NCI-H524 (cell line): ENCODE measurements at regions not wholly inside any gene's neighbourhood (a gene's known extent, or its start where the extent isn't known, plus 50 kb on each side); places are given as distances from the start of the nearest gene placed in this dataset.

Experiments used
- DNase-seq, 2 experiments: peaks; one replicate each; lab custom pipeline; 2025; lab: John Stamatoyannopoulos, UW

DNA sequence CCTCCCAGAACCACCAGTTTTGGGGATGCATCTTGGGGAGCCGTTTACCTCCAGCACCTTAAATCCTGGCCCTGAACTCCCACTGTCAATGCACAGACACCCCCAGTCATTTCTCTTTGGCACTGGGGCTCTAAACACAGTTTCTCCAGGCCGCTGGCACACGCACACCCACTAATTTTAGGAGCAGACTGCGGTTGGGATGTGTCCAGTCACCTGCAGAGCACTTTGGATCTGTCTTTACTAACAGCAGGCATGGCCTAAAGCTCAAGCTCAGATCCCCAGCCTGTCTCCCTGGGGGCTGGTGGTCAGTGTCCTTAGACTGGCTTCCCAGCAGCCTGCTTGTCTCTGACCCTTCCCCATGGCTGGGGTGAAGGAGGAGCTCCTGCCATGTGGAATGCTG lies 49.9 kb downstream of the SYNE3 start:
- DNase-seq = no peak

DNA sequence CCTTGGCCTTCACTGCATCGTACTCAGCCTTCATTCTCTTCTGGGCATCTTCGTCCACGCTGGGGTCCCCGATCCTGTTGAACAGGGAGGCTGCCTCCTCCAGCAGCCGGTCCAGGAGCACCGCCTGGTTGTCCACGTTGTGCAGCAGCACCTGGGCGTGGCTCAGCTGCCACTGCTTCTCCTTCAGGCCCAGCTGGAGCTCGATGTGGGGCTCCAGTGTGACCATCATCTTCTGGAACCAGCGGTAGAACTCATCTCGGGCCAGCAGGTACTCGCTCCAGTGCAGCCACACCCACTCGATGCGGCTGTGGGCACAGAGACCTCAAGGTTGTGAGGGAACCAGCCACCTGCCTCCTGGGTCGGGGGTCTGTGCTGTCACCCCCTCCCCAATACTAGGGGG lies 50.5 kb downstream of the SYNE3 start:
- no peak for DNase-seq

DNA sequence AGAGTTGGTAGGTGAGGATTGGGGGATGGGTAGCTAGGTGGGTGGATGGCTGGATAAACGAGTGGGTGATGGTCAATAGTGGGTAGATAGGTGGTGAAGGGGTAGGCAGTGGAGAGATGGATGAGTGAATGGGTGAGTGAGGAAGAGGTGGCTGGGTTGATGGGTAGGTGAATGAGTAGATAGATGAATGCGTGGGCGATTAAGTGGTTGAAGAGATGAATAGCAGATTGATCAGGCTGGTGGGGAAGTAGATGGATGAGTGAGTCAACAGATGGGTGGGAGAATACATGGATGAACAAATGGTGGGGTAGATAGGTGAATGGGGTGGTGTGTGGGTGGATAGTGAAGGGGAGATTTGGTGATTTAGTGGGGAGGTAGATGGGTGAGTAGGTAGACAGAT lies 51.1 kb downstream of the SYNE3 start:
- DNase-seq = no peak

GRCh38 chr14:95464514-95464913 lies 51.9 kb downstream of the SYNE3 start:
- DNase-seq = no peak

- DNase-seq = no peak
Measured at GRCh38 chr14:95464103-95464502, 52.3 kb downstream of the SYNE3 start.

DNA sequence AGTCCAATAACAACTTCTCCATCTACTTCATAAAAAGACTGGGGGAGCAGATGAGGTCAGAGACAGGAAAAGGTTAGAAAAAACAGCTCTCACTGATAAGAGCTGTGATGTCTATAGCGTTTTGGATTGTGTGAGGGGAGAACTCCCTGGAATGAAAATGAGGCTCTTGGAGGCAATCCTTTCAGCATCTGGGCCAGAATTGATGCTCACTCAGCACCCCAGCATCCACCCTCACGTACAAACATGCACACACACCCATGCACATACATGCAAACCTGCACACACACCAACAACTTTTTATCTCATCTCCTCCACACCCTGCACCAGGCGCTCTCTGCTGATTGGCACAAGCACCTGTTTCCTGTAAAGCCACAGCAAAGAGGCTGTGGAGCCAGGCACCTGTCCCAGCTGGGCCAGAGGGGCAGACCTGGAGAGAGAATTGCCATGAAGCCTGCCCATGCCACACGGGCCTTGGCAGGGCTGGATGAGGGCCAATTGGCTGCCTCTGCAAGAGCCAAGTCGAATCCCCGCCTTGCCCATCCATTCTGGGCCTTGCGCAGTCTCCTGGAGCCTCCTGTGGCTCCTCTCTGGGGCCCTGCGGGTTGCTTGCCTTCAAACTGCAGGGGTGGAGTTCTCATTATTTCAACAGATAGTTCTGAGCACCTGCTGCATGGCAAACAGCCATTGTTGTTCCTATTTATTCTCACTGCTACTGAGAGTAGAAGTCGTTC lies 53.1 kb downstream of the SYNE3 start:
- no peak for DNase-seq

DNA sequence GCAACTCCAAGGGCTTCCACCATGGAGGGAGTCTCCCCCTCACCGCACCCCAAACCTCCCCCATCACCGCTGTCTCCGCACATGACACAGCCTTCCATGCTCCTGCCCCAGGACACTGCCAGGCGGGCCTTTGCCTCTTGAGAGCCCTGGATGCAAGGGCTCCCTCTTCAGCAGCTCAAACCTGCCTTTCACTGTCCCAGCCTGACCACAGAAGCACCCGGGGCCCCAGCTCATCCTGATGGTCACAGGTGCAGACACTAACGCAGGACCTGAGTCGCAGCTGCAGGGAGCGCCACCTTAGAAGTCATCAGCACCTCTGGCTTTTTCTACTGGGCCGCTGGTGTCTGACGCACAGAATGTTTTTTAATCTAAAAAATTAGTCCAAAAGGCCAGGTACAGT lies 54.0 kb downstream of the SYNE3 start:
- DNase-seq = no peak

DNA sequence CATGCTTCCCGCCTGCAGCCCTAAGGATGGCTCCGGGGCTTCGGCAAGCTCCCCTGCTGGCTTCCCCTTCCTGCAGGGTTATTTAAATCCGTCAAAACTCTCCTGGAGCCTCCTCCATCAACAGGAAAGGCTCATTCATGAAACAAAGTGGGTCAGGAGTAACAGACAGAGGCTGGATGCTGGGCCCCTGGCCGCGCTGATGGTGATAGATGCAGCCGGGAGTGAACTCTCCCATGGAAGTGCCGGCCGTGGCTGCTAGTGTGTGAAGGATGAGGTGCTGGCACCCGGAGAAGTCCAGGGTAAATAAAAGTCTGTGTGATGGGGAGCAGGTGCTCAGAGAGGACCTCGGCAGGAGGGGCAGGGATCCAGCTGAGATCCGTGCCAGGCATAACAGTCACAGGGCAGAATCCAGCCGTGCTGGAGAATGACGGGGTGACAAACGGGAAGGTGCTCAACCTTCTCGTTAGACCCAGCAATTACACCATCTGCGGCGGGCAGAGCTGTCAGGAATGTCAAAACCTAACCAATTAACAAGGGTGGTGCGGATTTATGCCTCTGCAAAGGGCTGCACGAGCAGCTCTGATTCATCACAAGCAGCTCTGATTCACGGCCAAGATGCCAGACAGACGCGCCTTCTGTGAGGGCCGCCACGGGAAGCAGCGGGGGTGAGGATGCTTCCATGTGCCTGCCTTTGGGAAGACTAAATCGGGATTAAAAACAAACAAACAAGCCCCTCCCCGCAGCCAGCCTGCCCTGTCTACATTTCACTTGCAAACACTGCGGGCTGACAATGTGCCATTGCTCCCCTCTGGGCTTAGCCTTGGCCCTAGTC lies 55.6 kb downstream of the SYNE3 start:
- DNase-seq = peak; percentile 59 to 86

DNA sequence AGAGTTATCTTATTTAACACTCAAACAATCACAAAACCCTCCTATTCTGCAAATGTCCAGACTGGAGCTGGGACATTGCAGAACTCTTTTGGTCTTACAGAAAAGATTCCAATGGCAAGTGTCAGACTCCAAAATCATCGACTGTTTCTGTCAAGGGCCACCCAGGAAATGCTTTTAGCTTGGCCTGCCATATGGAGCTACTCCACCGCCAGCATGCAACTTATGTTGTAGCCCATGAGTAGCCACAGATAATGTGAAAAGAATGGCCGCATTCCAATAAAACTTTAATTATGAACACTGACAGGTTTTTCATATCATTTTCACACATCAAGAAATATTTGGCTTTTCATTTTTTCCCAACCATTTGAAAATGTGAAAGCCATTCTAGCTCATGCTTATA lies 57.5 kb downstream of the SYNE3 start:
- DNase-seq = no peak

DNA sequence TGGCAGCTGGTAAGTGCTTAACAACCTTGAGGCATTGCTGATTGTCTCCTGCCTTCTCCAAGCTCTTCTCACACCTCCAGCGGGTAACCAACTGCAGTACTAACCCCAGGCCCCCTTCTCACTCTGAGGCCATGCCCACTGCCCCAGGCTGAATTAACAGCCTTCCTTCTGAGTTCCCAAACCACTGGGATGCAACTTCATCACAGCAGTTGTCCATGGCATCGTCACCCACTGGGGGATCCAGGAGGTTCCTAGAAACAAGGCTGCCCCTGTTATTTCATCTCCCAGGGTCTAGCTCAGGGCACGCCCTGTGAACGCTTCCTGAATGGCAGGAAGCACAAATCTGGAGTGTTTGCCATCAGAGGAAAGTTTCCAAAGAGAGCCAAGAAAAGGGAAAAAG lies 58.0 kb downstream of the SYNE3 start:
- DNase-seq = no peak

- no peak for DNase-seq
Measured at GRCh38 chr14:95456281-95456680, 60.2 kb downstream of the SYNE3 start.

- DNase-seq = no peak
Measured at GRCh38 chr14:95455246-95455645, 61.2 kb downstream of the SYNE3 start.

DNA sequence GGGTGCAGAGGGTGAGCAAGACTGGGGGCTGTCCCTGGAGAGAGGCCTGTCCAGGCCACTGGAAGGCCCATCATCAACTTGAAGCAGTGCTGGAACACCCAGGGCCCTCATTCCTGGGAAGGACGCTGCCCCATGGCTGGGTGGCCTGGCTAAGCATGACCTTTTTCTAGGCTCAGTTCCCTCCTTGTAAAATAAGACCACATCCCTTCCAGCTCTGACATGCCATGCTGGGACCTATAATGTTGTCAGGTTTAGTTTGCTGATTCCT lies 62.8 kb downstream of the SYNE3 start:
- no peak for DNase-seq

- DNase-seq = no peak
Measured at GRCh38 chr14:95452893-95453712, 63.3 kb downstream of the SYNE3 start.

DNA sequence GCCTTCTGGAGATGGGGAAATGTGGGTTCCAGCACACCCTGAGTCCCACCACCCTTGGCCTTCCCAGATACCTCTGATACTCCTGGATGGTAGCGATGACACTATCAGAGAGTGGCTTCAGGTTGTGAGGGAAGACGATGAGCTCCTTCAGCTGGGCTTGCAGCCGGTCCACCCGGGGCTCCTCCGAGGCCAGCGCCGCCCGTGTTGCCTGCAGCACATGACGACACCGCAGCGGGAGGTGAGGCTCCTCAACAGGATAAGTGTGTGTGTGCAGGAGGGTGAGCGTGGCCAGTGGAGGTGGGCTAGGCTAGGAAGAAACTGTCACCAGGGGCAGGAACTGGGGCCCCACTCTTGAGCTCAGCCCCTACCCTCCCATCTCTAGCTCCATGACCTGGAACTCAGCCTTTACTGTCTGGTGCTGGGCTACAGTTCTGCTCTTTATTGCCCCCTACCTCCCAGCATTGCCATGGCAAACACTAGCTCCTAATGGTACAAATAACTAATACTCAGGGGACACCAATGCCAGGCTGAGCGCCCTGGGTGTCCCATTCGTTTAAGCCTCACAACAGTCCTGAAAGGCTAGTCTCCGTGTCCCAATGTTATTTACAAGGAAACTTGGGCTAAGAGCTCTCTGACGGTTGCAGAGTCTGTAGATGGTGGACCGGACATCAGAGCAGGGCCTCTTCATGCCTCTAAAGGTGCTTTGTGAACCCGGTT lies 64.1 kb downstream of the SYNE3 start:
- peak in 1 of 2 experiments; percentile 42 for DNase-seq

DNA sequence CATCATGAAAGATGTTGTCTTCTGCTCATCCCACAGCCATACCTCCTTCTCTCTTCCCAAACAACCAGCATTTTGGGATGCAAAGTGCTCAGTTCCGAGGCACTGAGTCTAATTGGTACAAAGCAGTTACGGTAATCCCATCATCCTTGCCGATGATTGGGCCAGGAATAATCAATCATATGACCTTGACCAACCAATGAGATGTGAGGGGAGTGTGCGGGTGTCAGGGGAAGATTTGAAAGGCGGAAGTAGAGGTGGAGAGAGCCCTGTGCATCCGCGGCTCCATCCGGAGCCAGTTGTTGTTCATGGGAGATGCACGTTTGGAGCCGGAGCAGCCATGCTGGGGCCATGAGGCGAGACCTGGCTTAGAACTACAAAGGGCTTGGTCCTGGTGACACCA lies 67.3 kb downstream of the SYNE3 start:
- DNase-seq = no peak

- DNase-seq = no peak
Measured at GRCh38 chr14:95446470-95446869, 70.0 kb downstream of the SYNE3 start.

GRCh38 chr14:95445676-95446075 lies 70.8 kb downstream of the SYNE3 start:
- no peak for DNase-seq

GRCh38 chr14:95445161-95445560 lies 71.3 kb downstream of the SYNE3 start:
- no peak for DNase-seq

DNA sequence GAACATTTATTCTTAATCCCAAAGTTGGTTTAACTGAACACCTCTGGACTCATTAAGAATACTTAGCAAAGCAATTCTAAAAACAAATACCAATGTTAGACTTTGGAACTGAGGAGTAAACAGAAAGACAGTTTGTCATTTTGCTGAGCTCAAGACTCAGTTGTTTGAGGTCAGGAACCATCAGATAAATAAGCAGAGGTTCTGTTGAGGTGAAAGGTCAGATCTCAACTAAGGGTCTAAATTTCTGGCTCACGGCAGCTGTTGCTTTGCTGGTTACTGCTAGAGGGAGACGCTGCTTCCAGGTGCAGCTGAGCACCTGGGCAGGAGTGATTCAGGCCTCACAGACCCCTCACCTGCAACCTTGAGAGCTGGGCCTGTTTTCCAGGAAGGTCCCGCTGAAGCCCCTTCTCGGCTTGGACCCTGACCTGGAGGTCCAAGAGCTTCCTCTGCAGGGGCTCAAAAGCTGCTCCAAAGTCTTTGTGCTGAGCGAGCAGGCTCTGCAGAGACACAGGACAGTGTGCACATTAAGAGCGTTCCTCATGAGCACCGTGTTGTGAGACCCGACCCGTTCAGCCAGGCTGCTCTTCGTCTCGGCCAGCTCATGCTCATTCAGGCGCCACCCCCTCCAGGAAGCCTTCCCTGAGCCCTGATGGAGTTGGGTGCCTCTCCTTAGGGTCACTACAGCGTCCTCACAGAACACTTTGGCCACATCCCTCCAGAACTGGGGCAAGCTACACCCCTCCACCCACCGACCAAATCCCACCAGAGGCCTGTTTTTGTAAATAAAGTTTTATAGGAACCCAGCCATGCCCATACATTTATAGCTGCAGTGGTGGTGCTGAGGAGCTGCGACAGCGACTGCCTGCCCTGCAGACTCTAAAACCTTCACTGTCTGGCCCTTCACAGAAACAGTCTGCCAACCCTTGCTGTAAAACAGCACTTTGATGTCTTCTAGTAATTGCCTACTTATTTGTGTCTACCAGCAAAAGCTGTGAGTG lies 72.0 kb downstream of the SYNE3 start:
- no peak for DNase-seq

- DNase-seq = peak; percentile 74 to 84
Measured at GRCh38 chr14:95442633-95443021, 73.8 kb downstream of the SYNE3 start.
